GM12875 (cell line): ENCODE measurements at regions not wholly inside any gene's neighbourhood (a gene's known extent, or its start where the extent isn't known, plus 50 kb on each side); places are given as distances from the start of the nearest gene placed in this dataset.
"Not testable (repeated sequence)": the region's sequence is repeated elsewhere in the genome, so short reads cannot be mapped to it uniquely, and the experiment has no call there.

Source experiments
- H3K4me3 ChIP-seq: one replicate; pipeline ENCODE4 v1.5.1; 2011; ENCODE audit warnings: low read depth, low read length, control low read depth
- CTCF ChIP-seq: IDR thresholded peaks from 2 replicates; pipeline ENCODE4 v1.5.1; 2011; ENCODE audit warnings: low read depth, mild to moderate bottlenecking, control low read depth, inconsistent platforms, low read length, moderate library complexity, borderline replicate concordance; ENCODE audit not compliant: insufficient read depth

DNA sequence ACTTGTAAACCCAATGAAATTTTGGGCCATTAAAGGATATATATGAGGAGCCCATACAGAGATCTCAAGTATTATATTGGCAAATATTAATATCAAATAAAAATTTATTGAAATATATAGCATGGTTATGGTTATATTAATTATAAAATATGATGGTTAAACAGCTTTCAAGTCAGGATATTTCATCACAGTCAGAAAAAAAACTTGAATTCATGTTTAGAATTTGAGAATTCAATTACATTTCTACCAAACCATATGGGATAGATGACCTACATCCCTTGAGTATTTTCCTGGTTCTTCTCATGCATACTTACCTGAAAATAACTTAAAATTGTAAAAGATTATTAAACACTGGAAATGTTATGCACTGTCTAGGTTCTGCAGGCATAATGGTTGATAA is 956.1 kb upstream of the EDIL3 start:
- TF ChIP-seq CTCF: no peak
- H3K4me3 ChIP-seq: no peak overlapping the region

DNA sequence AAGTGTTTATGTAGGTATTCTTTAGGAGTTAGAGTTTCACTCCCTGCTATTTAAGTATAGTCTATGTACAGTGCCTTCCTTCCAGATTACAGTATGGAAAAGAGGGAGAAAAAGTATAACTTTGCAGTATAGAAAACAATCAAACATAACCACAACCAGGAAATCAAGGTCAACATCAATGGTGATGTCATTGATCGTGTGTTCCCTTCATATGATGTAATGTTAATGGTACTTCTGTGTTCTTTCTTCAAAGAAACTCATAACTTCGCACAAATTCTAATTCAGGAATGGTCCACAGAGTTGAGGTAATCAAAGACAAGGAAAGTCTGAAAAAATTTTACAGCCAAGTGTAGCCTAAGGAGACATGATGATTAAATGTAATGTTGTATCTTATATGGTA is 961.1 kb upstream of the EDIL3 start:
- TF ChIP-seq CTCF: no peak
- H3K4me3 ChIP-seq: no peak overlapping the region

DNA sequence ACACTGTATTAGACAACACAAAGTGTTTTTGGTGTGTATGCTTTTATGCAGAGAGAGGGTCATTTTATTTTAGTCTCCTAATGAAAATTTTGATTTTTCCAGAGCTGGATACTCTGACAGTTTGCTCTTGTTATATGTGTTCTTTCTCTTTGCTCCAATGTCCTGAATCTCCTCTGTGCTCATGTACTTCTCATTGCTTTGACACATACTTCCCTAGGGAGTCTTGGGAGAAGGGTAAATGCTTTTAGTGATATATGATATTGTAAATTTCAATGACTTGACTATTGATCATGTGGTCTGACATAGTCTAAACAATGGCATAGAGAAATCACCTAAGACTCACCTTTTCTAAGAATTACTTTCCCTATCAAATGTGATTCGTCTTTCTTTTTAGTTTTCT is 972.6 kb upstream of the EDIL3 start:
- TF ChIP-seq CTCF: no peak
- no peak overlapping the region for H3K4me3 ChIP-seq

GRCh38 chr5:85375525-85375924 is 990.8 kb upstream of the EDIL3 start:
- H3K4me3 ChIP-seq: no peak overlapping the region
- no peak for TF ChIP-seq CTCF

- TF ChIP-seq CTCF: no peak
These were observed 1004.1 kb upstream of the EDIL3 start for GRCh38 chr5:85388770-85389169.

DNA sequence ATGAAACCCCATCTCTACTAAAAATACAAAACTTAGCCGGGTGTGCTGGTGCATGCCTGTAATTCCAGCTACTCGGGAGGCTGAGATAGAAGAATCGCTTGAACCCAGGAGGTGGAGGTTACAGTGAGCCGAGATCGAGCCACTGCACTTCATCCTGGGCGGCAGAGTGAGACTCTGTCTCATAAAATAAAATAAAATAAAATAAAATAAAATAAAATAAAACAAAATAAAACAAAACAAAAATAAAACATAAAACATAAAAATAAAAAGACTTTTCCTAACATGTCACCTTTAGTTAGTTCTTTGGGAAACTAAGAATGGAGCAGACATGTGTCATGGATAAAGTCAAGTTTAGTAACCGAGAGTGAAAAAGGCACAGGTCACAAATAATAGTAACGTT is 1007.6 kb upstream of the EDIL3 start:
- not testable (repeated sequence) for H3K4me3 ChIP-seq

More at GRCh38 chr5:85388770-85389169, 1004.1 kb upstream of the EDIL3 start:
- no peak overlapping the region for H3K4me3 ChIP-seq

DNA sequence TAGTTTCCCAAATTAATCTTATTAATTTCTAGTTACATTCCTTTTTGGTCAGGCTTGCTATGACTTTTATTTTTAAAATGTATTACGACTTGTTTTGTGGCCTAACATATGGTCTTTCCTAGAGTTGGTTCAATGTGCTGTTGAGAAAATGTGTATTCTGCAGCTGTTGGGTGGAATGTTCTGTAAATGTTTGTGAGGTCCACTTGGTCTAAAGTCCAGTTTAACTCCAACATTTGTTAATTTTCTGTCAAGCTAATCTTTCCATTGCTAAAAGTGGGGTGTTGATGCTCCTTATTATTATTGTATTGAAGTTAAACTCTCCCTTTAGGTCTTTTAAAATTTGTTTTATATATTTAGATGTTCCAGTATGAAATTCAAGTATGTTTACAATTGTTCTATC is 1010.8 kb upstream of the EDIL3 start:
- TF ChIP-seq CTCF: no peak
- H3K4me3 ChIP-seq: no peak overlapping the region

DNA sequence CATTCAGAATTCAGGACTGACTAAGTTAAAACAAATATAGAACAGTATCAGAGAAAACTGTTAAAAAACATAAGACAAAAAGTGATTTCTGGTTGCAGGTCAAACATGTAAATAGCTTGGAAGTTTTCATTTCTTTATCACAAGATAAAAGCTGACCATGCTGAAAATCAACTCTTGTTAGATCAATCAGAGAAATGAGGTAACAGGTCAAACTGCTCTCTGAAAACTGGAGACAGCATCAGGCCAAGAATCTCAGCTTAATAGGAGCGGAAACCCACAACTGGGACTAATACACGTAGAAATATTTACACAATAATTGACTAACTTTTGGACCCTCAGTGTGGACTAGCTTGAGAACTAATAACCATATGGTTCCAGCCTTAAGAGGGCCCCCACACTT is 1012.8 kb upstream of the EDIL3 start:
- no peak overlapping the region for H3K4me3 ChIP-seq

More for the DNA sequence above, 1012.8 kb upstream of the EDIL3 start:
- TF ChIP-seq CTCF: no peak
